Trophoblast cell (in vitro differentiated cells and primary cell): ENCODE measurements at regions not wholly inside any gene's neighbourhood (a gene's known extent, or its start where the extent isn't known, plus 50 kb on each side); places are given as distances from the start of the nearest gene placed in this dataset.

ENCODE experiments used
- DNase-seq, 2 donors: peaks; one replicate each; pipeline ENCODE4 v3.0.0-alpha.2; 2016
- H2AFZ ChIP-seq: 2 replicates; pipeline ENCODE4 v1.6.1; 2013; ENCODE audit warnings: low read length, moderate library complexity, mild to moderate bottlenecking; ENCODE audit not compliant: insufficient read depth, poor library complexity
- H2AK5ac ChIP-seq: 2 replicates; pipeline ENCODE4 v1.6.1; 2013; ENCODE audit warnings: mild to moderate bottlenecking, low read length
- H2BK120ac ChIP-seq: 2 replicates; pipeline ENCODE4 v1.6.1; 2013; ENCODE audit warnings: low read length, mild to moderate bottlenecking, moderate library complexity; ENCODE audit not compliant: insufficient read depth, poor library complexity
- H2BK12ac ChIP-seq: 2 replicates; pipeline ENCODE4 v1.6.1; 2013; ENCODE audit warnings: mild to moderate bottlenecking, low read length, moderate library complexity
- H2BK5ac ChIP-seq: 2 replicates; pipeline ENCODE4 v1.6.1; 2013; ENCODE audit warnings: low read length, low read depth, moderate library complexity, mild to moderate bottlenecking; ENCODE audit not compliant: poor library complexity
- H3K14ac ChIP-seq: 2 replicates; pipeline ENCODE4 v1.6.1; 2013; ENCODE audit warnings: mild to moderate bottlenecking, low read length
- H3K18ac ChIP-seq: 2 replicates; pipeline ENCODE4 v1.6.1; 2013; ENCODE audit warnings: mild to moderate bottlenecking, low read length
- H3K23ac ChIP-seq: 2 replicates; pipeline ENCODE4 v1.6.1; 2013; ENCODE audit warnings: low read length
- H3K27ac ChIP-seq: 2 replicates; pipeline ENCODE4 v1.5.1; 2013; ENCODE audit warnings: low read depth, mild to moderate bottlenecking, inconsistent platforms, low read length, moderate library complexity
- H3K27me3 ChIP-seq: 2 replicates; pipeline ENCODE4 v1.6.1; 2013; ENCODE audit warnings: inconsistent platforms, mild to moderate bottlenecking, low read length, moderate library complexity; ENCODE audit not compliant: insufficient read depth
- H3K36me3 ChIP-seq, 2 experiments: 1 replicate in 1 of 2; 2 replicates in 1 of 2; pipeline ENCODE4 v1.6.1; 2013; ENCODE audit warnings: low read length in 2 of 2, mild to moderate bottlenecking in 2 of 2, moderate library complexity in 1 of 2; ENCODE audit not compliant: insufficient read depth in 2 of 2, control insufficient read depth in 1 of 2
- H3K4ac ChIP-seq: 2 replicates; pipeline ENCODE4 v1.6.1; 2013; ENCODE audit warnings: low read depth, mild to moderate bottlenecking, low read length, moderate library complexity
- H3K4me1 ChIP-seq, 2 experiments: 1 replicate in 1 of 2; 2 replicates in 1 of 2; pipeline ENCODE4 v1.6.1; 2013; ENCODE audit warnings: low read length in 2 of 2, mild to moderate bottlenecking in 2 of 2, moderate library complexity in 1 of 2; ENCODE audit not compliant: insufficient read depth in 2 of 2, control insufficient read depth in 1 of 2
- H3K4me2 ChIP-seq: 2 replicates; pipeline ENCODE4 v1.6.1; 2013; ENCODE audit warnings: inconsistent platforms, mild to moderate bottlenecking, low read length, moderate library complexity
- H3K4me3 ChIP-seq: 2 replicates; pipeline ENCODE4 v1.5.1; 2013; ENCODE audit warnings: mild to moderate bottlenecking, low read depth, low read length, inconsistent platforms
- H3K79me1 ChIP-seq: one replicate; pipeline ENCODE4 v1.6.1; 2013; ENCODE audit warnings: low read length
- H3K79me2 ChIP-seq: 2 replicates; pipeline ENCODE4 v1.6.1; 2013; ENCODE audit warnings: low read length, mild to moderate bottlenecking; ENCODE audit not compliant: control insufficient read depth, insufficient read depth, poor library complexity
- H3K9ac ChIP-seq: 2 replicates; pipeline ENCODE4 v1.6.1; 2013; ENCODE audit warnings: mild to moderate bottlenecking, low read length
- H3K9me3 ChIP-seq: 2 replicates; pipeline ENCODE4 v1.6.1; 2013; ENCODE audit warnings: low read depth, mild to moderate bottlenecking, control low read depth, inconsistent platforms, low read length; ENCODE audit not compliant: insufficient read depth
- H4K12ac ChIP-seq: 2 replicates; pipeline ENCODE4 v1.6.1; 2013; ENCODE audit warnings: low read depth, mild to moderate bottlenecking, low read length, moderate library complexity
- H4K8ac ChIP-seq: 2 replicates; pipeline ENCODE4 v1.6.1; 2013; ENCODE audit warnings: low read depth, mild to moderate bottlenecking, low read length, moderate library complexity
- H4K91ac ChIP-seq: one replicate; pipeline ENCODE4 v1.6.1; 2013; ENCODE audit warnings: low read depth, mild to moderate bottlenecking, low read length, moderate library complexity
- WGBS: extraction: QIAGEN DNeasy Blood & Tissue Kit; methylation state at CpG from one replicate; pipeline ENCODE4 v1.1.7; 2013; ENCODE audit warnings: missing lambda C conversion rate; ENCODE audit not compliant: insufficient read length, insufficient coverage; ENCODE audit errors: extremely low coverage; 5-methylcytosine and 5-hydroxymethylcytosine counted together

DNA sequence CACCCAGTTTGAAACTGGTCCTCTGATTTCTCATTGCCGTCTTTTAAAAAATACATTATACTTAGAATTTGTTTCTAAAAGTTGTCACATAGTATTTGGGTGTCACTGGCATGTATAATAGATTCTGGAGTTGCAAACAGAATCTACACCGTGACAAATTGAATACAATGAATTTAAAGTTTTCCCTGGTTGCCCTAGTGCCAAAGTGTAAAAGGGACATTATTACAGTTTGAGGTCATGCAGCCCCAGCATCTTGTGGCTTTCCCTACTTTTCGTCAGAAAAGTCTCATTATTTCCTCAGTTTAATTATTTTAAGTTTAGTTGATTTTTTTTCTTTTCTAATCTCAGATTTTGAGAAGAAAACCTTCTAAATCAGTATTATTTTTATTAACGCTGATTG, 155.9 kb downstream of the DISP1 start:
- Histone ChIP-seq H3K14ac (no peak overlapping the region), H3K79me2 (no peaks in the 10 kb centered on the region), H3K18ac (no peak overlapping the region), H3K79me1 (peaks cover under 1% of the 10 kb centered on the region), H2AFZ (no peak overlapping the region), H2BK5ac (no peak overlapping the region), H3K27me3 (no peaks in the 10 kb centered on the region), H2BK12ac (no peak overlapping the region), H4K91ac (no peak overlapping the region), H3K4me1 (peaks cover under 1 to 4% of the 10 kb centered on the region in 2 experiments), H3K4me2 (no peak overlapping the region), H3K36me3 (no peaks in the 10 kb centered on the region), H2BK120ac (no peak overlapping the region), H3K27ac (no peak overlapping the region), H4K8ac (no peak overlapping the region), H3K4me3 (no peak overlapping the region), H3K9ac (no peak overlapping the region), H3K4ac (no peak overlapping the region), H2AK5ac (no peak overlapping the region), H4K12ac (no peak overlapping the region), H3K9me3 (no peaks in the 10 kb centered on the region), H3K23ac (no peak overlapping the region)
- no peak for DNase-seq
- no CpG with 5 or more reads among the region's 4 CpGs for WGBS

DNA sequence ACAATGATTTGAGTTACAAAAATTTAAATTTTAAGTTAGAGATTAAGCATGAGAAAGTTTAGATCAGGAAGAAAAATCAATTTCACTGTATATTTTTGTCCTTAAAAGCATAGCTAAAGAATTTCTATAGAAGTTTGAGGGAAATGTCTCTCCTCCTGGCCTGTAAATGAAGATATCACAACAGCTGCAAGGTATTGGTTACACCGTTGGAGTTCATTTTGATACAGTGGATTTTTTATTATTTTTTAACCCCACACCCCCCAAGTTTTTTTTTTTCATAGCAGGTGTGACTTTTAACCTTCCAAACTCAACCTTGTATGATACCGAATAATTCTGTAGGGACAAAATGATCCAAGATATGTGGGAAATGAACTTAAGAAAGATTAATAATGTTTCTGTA, 156.3 kb downstream of the DISP1 start:
- H3K18ac ChIP-seq, result no peak overlapping the region
- no CpG with 5 or more reads among the region's 2 CpGs for whole genome bisulfite sequencing
- H2AK5ac ChIP-seq, result no peak overlapping the region

DNA sequence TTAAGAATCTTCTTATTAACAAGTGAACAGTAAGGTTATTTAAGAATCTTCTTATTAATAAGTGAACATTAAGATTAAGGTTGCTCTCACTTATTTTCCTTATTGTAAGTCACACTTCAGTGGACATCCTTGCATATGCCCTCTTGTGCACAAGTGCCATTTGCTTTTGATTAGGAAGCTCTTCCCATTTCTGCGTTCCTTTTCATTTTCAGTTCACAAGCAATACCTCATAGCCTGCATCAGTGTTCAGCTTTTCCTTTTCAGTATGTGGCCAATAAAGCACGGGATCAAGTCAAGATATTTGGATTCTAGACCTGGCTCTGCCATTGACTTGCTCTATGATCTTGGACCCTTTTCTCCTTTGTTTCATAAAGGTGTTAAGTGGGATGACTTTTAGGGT, 158.7 kb downstream of the DISP1 start:
- no peak overlapping the region for H3K27ac ChIP-seq
- no peaks in the 10 kb centered on the region for H3K36me3 ChIP-seq
- no peak overlapping the region for H3K14ac ChIP-seq
- DNase-seq, result no peak
- peaks cover 2% of the 10 kb centered on the region for H3K79me1 ChIP-seq
- no peak overlapping the region for H2AK5ac ChIP-seq
- H3K27me3 ChIP-seq, result no peaks in the 10 kb centered on the region
- H2BK120ac ChIP-seq, result no peak overlapping the region
- H3K4me2 ChIP-seq, result no peak overlapping the region
- H3K4me1 ChIP-seq, result peaks cover 2 to 5% of the 10 kb centered on the region in 2 experiments
- no peak overlapping the region for H3K18ac ChIP-seq
- H2AFZ ChIP-seq, result no peak overlapping the region
- no peaks in the 10 kb centered on the region for H3K79me2 ChIP-seq
- H4K91ac ChIP-seq, result no peak overlapping the region
- H4K8ac ChIP-seq, result no peak overlapping the region
- H3K9me3 ChIP-seq, result no peaks in the 10 kb centered on the region
- no CpG with 5 or more reads among the region's 2 CpGs for WGBS
- no peak overlapping the region for H3K4ac ChIP-seq
- no peak overlapping the region for H3K23ac ChIP-seq
- no peak overlapping the region for H2BK5ac ChIP-seq
- no peak overlapping the region for H2BK12ac ChIP-seq
- no peak overlapping the region for H4K12ac ChIP-seq
- no peak overlapping the region for H3K9ac ChIP-seq
- no peak overlapping the region for H3K4me3 ChIP-seq

More for the DNA sequence above, 156.3 kb downstream of the DISP1 start:
- no peak for DNase-seq
- H3K9ac ChIP-seq, result no peak overlapping the region
- no peak overlapping the region for H2BK120ac ChIP-seq
- H2BK12ac ChIP-seq, result no peak overlapping the region
- no peak overlapping the region for H3K23ac ChIP-seq
- H2BK5ac ChIP-seq, result no peak overlapping the region
- no peaks in the 10 kb centered on the region for H3K36me3 ChIP-seq
- H4K8ac ChIP-seq, result no peak overlapping the region
- no peak overlapping the region for H3K4me2 ChIP-seq
- H3K4ac ChIP-seq, result no peak overlapping the region
- H3K79me1 ChIP-seq, result peaks cover 2% of the 10 kb centered on the region
- no peak overlapping the region for H4K12ac ChIP-seq
- H3K14ac ChIP-seq, result no peak overlapping the region
- H3K27me3 ChIP-seq, result no peaks in the 10 kb centered on the region
- H3K79me2 ChIP-seq, result no peaks in the 10 kb centered on the region
- H4K91ac ChIP-seq, result no peak overlapping the region
- no peaks in the 10 kb centered on the region for H3K9me3 ChIP-seq
- no peak overlapping the region for H3K27ac ChIP-seq
- no peak overlapping the region for H2AFZ ChIP-seq
- peaks cover 2 to 5% of the 10 kb centered on the region in 2 experiments for H3K4me1 ChIP-seq
- H3K4me3 ChIP-seq, result no peak overlapping the region

DNA sequence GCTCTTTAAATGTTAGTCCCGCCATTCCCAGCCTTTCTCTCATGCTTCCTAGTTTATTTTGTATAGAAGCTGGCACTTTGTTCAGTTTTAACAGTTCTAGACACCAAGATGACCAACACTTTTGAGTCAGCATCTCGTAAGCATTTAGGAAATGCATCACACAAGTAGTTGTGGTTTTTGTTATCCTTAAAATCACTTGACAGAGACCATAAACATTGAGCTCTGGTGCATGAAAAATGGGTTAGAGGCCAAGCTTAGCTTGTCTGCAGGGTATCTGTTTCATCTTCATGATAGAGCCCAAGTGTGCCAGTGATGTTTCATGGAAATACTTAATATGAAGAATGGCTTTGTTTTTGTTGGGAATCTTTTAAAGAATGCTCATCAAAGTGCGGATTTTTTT, 159.7 kb downstream of the DISP1 start:
- Histone ChIP-seq H4K8ac (no peak overlapping the region), H3K23ac (no peak overlapping the region), H3K79me1 (peaks cover 2% of the 10 kb centered on the region), H2BK120ac (no peak overlapping the region), H3K79me2 (no peaks in the 10 kb centered on the region), H3K9me3 (no peaks in the 10 kb centered on the region), H3K4me3 (no peak overlapping the region), H2AK5ac (no peak overlapping the region), H3K4me1 (peaks cover 2 to 5% of the 10 kb centered on the region in 2 experiments), H3K18ac (no peak overlapping the region), H3K27ac (no peak overlapping the region), H3K9ac (no peak overlapping the region), H3K4me2 (no peak overlapping the region), H4K12ac (no peak overlapping the region), H2BK5ac (no peak overlapping the region), H3K4ac (no peak overlapping the region), H4K91ac (no peak overlapping the region), H2BK12ac (no peak overlapping the region), H3K27me3 (no peaks in the 10 kb centered on the region), H3K36me3 (no peaks in the 10 kb centered on the region), H2AFZ (no peak overlapping the region), H3K14ac (no peak overlapping the region)
- no CpG with 5 or more reads among the region's 3 CpGs for WGBS
- DNase-seq, result peak; percentile 38 to 51
